Ovary (tissue), 3 donors: ENCODE measurements at regions not wholly inside any gene's neighbourhood (a gene's known extent, or its start where the extent isn't known, plus 50 kb on each side); places are given as distances from the start of the nearest gene placed in this dataset.

ENCODE experiments used
- EP300 ChIP-seq: sonication (generic); formaldehyde crosslinking; IDR thresholded peaks from one replicate; pipeline ENCODE4 v1.6.1; 2017; ENCODE audit warnings: antibody characterized with exemption
- POLR2A ChIP-seq: fragments of 450-650 bp; IDR thresholded peaks from one replicate; pipeline ENCODE4 v1.6.1; 2017; ENCODE audit warnings: antibody characterized with exemption, mild to moderate bottlenecking, moderate library complexity
- TF ChIP-seq, protein P1 (sequence below), 3 donors: fragments of 450-650 bp in 2 of 3; fragments of 200-600 bp in 1 of 3; IDR thresholded peaks; one replicate each; pipeline versions ENCODE4 v1.5.1 to v1.8.0; 2016 to 2022; ENCODE audit warnings: antibody characterized with exemption in 3 of 3, mild to moderate bottlenecking in 1 of 3
- donor health status: DM: no; HTN: no; CAD: no.

GRCh38 chr1:245010018-245010614 lies 144.7 kb upstream of the KIF26B start:
- TF ChIP-seq, protein P1, sequence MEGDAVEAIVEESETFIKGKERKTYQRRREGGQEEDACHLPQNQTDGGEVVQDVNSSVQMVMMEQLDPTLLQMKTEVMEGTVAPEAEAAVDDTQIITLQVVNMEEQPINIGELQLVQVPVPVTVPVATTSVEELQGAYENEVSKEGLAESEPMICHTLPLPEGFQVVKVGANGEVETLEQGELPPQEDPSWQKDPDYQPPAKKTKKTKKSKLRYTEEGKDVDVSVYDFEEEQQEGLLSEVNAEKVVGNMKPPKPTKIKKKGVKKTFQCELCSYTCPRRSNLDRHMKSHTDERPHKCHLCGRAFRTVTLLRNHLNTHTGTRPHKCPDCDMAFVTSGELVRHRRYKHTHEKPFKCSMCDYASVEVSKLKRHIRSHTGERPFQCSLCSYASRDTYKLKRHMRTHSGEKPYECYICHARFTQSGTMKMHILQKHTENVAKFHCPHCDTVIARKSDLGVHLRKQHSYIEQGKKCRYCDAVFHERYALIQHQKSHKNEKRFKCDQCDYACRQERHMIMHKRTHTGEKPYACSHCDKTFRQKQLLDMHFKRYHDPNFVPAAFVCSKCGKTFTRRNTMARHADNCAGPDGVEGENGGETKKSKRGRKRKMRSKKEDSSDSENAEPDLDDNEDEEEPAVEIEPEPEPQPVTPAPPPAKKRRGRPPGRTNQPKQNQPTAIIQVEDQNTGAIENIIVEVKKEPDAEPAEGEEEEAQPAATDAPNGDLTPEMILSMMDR (IDR thresholded peaks at IDR 0.05): no peak
- TF ChIP-seq POLR2A (no peak), EP300 (no peak)
